Activated B cell treated with CpG ODN at 0.5 μM for 24 hours (primary cell): ENCODE measurements at regions not wholly inside any gene's neighbourhood (a gene's known extent, or its start where the extent isn't known, plus 50 kb on each side); places are given as distances from the start of the nearest gene placed in this dataset.

ENCODE experiments used
- ATAC-seq: fragments of 200-7000 bp; cut with Tn5 transposase; one replicate; pipeline ENCODE4 v1.10.0; 2021; ENCODE audit warnings: low read depth, mild to moderate bottlenecking, moderate library complexity
- CTCF ChIA-PET: fragments of 350-600 bp; sonication (Branson Sonifier 250); formaldehyde crosslinking; loops from one replicate; lab custom pipeline; 2021; ENCODE audit warnings: antibody characterized with exemption; lab: Charles Lee
- POLR2A ChIA-PET: fragments of 350-600 bp; sonication (Branson Sonifier 250); formaldehyde crosslinking; loops from one replicate; lab custom pipeline; 2021; ENCODE audit warnings: antibody characterized with exemption; lab: Charles Lee
- DNase-seq: peaks from one replicate; pipeline ENCODE4 v3.0.0; 2022
- H3K27ac Mint-ChIP-seq: one replicate; pipeline ENCODE4 v1.8.0; 2020; ENCODE audit warnings: mixed read lengths
- H3K27me3 Mint-ChIP-seq: one replicate; pipeline ENCODE4 v1.8.0; 2021; ENCODE audit warnings: mixed read lengths
- H3K36me3 Mint-ChIP-seq: one replicate; pipeline ENCODE4 v1.8.0; 2021; ENCODE audit warnings: low read depth, mixed read lengths
- H3K4me1 Mint-ChIP-seq: one replicate; pipeline ENCODE4 v1.8.0; 2021; ENCODE audit warnings: mixed read lengths
- H3K4me3 Mint-ChIP-seq: one replicate; pipeline ENCODE4 v1.8.0; 2020; ENCODE audit warnings: mild to moderate bottlenecking, mixed read lengths
- H3K9me3 Mint-ChIP-seq: one replicate; pipeline ENCODE4 v1.8.0; 2020; ENCODE audit warnings: mixed read lengths
- intact Hi-C: fragments of 100-400 bp; cut with micrococcal nuclease; formaldehyde crosslinking; loops from one replicate; pipeline ENCODE4 v1.15.1; 2024
- TF ChIP-seq, protein P1 (sequence below): fragments of 200-600 bp; IDR thresholded peaks from one replicate; pipeline ENCODE4 v1.8.0; 2022; ENCODE audit warnings: antibody characterized with exemption, mild to moderate bottlenecking

DNA sequence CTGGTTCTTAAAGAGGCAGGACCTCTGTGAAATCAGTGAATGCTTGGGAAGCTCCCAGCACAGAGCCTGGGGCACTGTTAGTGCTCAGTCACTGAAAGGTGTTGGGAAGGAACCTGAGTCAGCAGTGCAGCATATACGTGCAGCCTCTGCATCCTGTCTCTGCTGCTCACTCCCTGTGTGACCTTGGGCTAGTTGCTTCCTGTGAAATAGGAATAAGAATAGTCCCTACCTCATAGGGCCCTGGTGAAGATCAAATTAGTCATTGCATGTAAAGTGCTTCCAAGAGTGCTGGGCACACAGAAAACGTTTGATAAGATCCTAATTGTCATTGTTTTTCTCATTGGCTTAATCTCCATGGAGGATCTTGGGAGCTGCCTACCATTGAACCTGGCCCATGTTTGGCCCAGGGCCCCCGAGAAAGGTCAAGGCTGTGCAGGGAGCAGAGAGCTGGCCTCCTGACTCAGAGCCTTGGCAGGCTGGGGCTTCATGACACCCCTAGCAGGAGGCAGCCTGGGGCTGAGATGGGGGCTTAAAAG, 73.3 kb upstream of the COL13A1 start:
- Mint-ChIP-seq H3K4me1 (no peaks in the 10 kb centered on the region), H3K36me3 (no peaks in the 10 kb centered on the region), H3K4me3 (no peak overlapping the region), H3K9me3 (no peaks in the 10 kb centered on the region), H3K27ac (no peak overlapping the region), H3K27me3 (peaks cover 7% of the 10 kb centered on the region)
- no peak for DNase-seq
- ChIA-PET CTCF (no interaction called here), POLR2A (no interaction called here)
- intact Hi-C loops: no loop called here
- ATAC-seq: no peak
- TF ChIP-seq, protein P1, sequence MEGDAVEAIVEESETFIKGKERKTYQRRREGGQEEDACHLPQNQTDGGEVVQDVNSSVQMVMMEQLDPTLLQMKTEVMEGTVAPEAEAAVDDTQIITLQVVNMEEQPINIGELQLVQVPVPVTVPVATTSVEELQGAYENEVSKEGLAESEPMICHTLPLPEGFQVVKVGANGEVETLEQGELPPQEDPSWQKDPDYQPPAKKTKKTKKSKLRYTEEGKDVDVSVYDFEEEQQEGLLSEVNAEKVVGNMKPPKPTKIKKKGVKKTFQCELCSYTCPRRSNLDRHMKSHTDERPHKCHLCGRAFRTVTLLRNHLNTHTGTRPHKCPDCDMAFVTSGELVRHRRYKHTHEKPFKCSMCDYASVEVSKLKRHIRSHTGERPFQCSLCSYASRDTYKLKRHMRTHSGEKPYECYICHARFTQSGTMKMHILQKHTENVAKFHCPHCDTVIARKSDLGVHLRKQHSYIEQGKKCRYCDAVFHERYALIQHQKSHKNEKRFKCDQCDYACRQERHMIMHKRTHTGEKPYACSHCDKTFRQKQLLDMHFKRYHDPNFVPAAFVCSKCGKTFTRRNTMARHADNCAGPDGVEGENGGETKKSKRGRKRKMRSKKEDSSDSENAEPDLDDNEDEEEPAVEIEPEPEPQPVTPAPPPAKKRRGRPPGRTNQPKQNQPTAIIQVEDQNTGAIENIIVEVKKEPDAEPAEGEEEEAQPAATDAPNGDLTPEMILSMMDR: no peak

DNA sequence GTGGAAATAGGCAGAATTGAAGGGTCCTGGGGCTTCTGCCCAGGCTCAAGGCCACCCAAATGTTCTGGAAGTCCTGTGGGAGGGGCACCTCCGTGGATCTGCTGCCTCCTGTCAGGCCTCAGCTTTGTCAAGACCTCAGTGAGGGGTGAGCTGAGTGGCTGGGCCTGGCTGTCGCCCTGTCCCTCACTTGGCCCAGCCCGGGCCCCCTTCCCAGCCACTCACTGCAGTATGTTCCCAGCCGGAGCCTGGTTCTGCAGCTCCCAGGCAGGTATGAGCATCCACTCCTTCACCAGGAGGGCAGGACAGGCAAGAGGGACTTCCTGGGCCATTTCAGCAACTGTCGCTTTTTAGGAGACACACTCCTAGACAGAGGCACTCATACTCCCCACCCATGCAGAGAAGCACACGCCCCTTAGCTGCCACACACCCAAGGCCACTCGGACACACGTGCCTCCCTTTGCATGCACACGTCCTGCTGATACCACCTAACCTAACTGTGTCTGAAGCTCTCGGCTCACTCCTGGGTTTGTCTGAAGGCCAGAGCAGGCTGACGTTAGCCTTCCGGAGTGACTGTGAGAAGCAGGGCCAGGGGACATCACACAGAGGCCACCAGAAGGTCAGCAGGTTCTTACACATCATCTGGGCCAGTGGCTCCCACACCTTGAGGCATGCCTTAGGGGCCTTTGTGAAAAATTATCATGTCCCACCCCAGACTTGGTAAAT, 72.2 kb upstream of the COL13A1 start:
- ATAC-seq: no peak
- intact Hi-C loops: no loop called here
- ChIA-PET POLR2A (no interaction called here), CTCF (no interaction called here)
- no peaks in the 10 kb centered on the region for H3K4me1 Mint-ChIP-seq
- TF ChIP-seq, protein P1: no peak
- H3K27ac Mint-ChIP-seq: no peak overlapping the region
- no peaks in the 10 kb centered on the region for H3K36me3 Mint-ChIP-seq
- no peak overlapping the region for H3K4me3 Mint-ChIP-seq
- no peak for DNase-seq
- H3K9me3 Mint-ChIP-seq: no peaks in the 10 kb centered on the region
- H3K27me3 Mint-ChIP-seq: peaks cover 11% of the 10 kb centered on the region

DNA sequence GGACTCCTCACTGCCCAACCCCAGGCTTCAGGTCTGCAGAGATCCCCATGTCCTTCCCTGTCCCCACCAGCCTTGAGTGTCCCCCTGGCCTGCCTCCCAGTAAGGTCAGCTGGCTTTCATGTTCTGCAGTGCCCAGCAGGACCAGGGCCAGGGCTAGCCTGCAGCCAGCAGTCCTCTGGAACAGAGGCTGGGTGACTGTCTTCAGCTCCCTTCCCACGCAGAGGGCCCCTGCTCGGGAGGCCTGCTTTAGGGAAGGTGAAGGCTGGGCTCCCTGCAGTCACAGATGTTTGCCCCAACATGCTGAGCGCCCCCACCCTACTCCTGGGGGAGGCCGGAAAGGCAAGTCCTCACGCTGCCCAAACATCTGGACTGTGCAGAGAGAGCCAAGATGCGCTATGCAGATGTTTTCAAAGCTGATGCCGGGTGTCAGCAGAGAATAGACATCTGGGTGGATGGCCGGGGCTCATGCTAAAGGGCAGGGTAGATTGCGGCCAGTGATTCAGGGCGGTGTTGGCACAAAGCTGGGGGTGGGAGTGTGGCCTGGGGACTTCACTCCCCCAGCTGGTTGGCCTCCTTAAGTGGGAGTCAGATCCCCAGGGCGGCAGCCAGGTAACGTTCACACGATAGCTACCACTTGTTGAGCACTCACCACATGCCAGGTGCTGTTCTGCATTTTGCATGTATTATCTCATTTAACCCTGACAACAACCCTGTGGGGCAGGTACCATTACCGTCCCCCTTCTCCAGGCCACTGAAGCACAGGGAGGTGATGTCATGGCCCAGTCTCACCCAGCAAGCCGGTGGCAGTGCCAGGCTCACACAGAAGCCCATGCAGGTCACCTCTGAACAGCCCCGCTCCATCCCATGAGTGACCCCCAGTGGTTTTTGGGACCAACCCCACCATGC, 71.2 kb upstream of the COL13A1 start:
- DNase-seq: no peak
- no peak for ATAC-seq
- H3K4me1 Mint-ChIP-seq: no peaks in the 10 kb centered on the region
- H3K27me3 Mint-ChIP-seq: peaks cover 11% of the 10 kb centered on the region
- TF ChIP-seq, protein P1: no peak
- no peaks in the 10 kb centered on the region for H3K9me3 Mint-ChIP-seq
- no peak overlapping the region for H3K4me3 Mint-ChIP-seq
- CTCF ChIA-PET: no interaction called here
- H3K36me3 Mint-ChIP-seq: no peaks in the 10 kb centered on the region
- no peak overlapping the region for H3K27ac Mint-ChIP-seq
- intact Hi-C loops: no loop called here
- POLR2A ChIA-PET: no interaction called here

DNA sequence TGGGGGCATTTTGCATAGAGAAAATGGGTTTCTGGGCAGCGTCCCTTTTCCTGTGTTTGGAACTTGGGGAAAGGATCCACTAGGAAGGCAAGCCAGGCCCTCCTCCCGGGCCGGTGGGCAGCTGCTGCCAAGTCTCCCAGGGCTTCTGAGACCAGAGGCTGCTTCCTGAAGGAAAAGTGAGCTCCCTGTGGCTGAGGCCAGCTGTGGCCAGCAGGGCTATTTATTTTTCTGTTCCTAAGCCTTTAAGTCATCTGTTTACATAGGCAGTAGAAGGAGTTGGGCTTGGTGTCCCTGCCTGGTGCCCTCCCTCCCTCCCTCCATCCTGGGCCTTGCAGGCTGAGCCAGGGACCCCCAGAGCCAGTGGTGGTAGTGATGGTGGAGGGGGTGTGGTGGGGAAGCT, 70.5 kb upstream of the COL13A1 start:
- H3K9me3 Mint-ChIP-seq: no peaks in the 10 kb centered on the region
- POLR2A ChIA-PET: no interaction called here
- DNase-seq (no peak), ATAC-seq (no peak)
- H3K36me3 Mint-ChIP-seq: no peaks in the 10 kb centered on the region
- peaks cover 11% of the 10 kb centered on the region for H3K27me3 Mint-ChIP-seq
- CTCF ChIA-PET: no interaction called here
- H3K4me3 Mint-ChIP-seq: no peak overlapping the region
- intact Hi-C loops: no loop called here
- no peak overlapping the region for H3K27ac Mint-ChIP-seq
- TF ChIP-seq, protein P1: no peak
- H3K4me1 Mint-ChIP-seq: no peaks in the 10 kb centered on the region

DNA sequence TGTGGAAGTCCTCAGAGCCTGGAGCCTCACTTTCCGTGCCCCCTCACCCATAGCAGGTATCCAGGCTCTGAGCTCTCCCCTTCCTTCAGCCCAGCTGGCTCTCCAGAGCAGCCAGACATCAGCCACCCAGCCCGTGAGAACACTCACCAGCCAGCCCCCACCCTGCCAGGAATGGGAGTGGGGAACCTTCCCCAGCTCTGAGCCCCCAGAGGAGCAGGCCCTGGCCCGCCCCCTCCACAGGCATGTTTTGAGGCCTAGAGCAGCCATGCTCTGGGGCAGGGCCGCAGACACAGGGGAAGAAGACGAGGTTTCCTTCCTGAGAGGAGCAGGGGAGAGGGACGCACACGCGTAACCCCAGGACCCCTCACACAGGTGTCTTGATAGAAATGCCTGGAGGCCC, 70.0 kb upstream of the COL13A1 start:
- DNase-seq (no peak), ATAC-seq (no peak)
- Mint-ChIP-seq H3K9me3 (no peaks in the 10 kb centered on the region), H3K27me3 (peaks cover 11% of the 10 kb centered on the region), H3K4me3 (no peak overlapping the region), H3K27ac (no peak overlapping the region), H3K36me3 (no peaks in the 10 kb centered on the region), H3K4me1 (no peaks in the 10 kb centered on the region)
- ChIA-PET CTCF (no interaction called here), POLR2A (no interaction called here)
- intact Hi-C loops: no loop called here
- TF ChIP-seq, protein P1: no peak
